B cell (primary cell): ENCODE measurements at regions not wholly inside any gene's neighbourhood (a gene's known extent, or its start where the extent isn't known, plus 50 kb on each side); places are given as distances from the start of the nearest gene placed in this dataset.

Experiments used
- ATAC-seq: fragments of 200-7000 bp; cut with Tn5 transposase; one replicate; pipeline ENCODE4 v1.10.0; 2021; ENCODE audit warnings: low read depth, mild to moderate bottlenecking, moderate number of reproducible peaks, moderate library complexity
- CTCF ChIA-PET: fragments of 350-600 bp; sonication (Branson Sonifier 250); formaldehyde crosslinking; loops from one replicate; lab custom pipeline; 2021; ENCODE audit warnings: antibody characterized with exemption, inconsistent platforms; lab: Charles Lee
- POLR2A ChIA-PET: fragments of 350-600 bp; sonication (Branson Sonifier 250); formaldehyde crosslinking; loops from one replicate; lab custom pipeline; 2021; ENCODE audit warnings: antibody characterized with exemption; lab: Charles Lee
- DNase-seq: peaks from one replicate; pipeline ENCODE4 v3.0.0; 2013
- H2AFZ ChIP-seq: 2 replicates; pipeline ENCODE4 v1.6.1; 2012; ENCODE audit warnings: mild to moderate bottlenecking, low read depth, low read length; ENCODE audit not compliant: insufficient read depth, poor library complexity, severe bottlenecking
- H3K27ac ChIP-seq, 2 donors: 1 replicate in 1 of 2; 2 replicates in 1 of 2; pipeline ENCODE4 v1.5.1; 2012 to 2013; ENCODE audit warnings: low read length in 2 of 2, mild to moderate bottlenecking in 2 of 2, moderate library complexity in 1 of 2
- H3K27me3 ChIP-seq, 4 experiments: fragments of 200-600 bp in 1 of 4; sonication (generic) in 1 of 4; replicated peaks in 1 of 4; 1 replicate in 2 of 4; 2 replicates in 2 of 4; pipeline versions ENCODE4 v1.6.1 to v1.7.0; 2013 to 2016; ENCODE audit warnings: low read length in 3 of 4, mild to moderate bottlenecking in 2 of 4, mixed read lengths in 1 of 4, moderate library complexity in 1 of 4; ENCODE audit not compliant: insufficient read depth in 4 of 4, control insufficient read depth in 3 of 4; ENCODE audit errors: control extremely low read depth in 1 of 4
- H3K36me3 ChIP-seq, 2 experiments: replicated peaks in 1 of 2; 1 replicate in 1 of 2; 2 replicates in 1 of 2; pipeline versions ENCODE4 v1.6.1 to v1.7.1; 2013; ENCODE audit warnings: low read length in 1 of 2; ENCODE audit not compliant: insufficient read depth in 2 of 2, control insufficient read depth in 1 of 2; ENCODE audit errors: control extremely low read depth in 1 of 2, extremely low read depth in 1 of 2
- H3K4me1 ChIP-seq, 2 donors: fragments of 200-600 bp in 1 of 2; sonication (generic) in 1 of 2; 1 replicate in 1 of 2; 2 replicates in 1 of 2; pipeline versions ENCODE4 v1.5.1 to v1.6.1; 2013 to 2017; ENCODE audit warnings: low read length in 2 of 2; ENCODE audit not compliant: control insufficient read depth in 2 of 2, insufficient read depth in 2 of 2
- H3K4me2 ChIP-seq: replicated peaks from 2 replicates; pipeline ENCODE3; 2012; ENCODE audit warnings: mild to moderate bottlenecking, low read depth, low read length; ENCODE audit not compliant: poor library complexity, severe bottlenecking
- H3K4me3 ChIP-seq, 5 experiments: fragments of 200-600 bp in 1 of 5; sonication (generic) in 1 of 5; 1 replicate in 3 of 5; 2 replicates in 2 of 5; pipeline versions ENCODE4 v1.5.1 to v1.7.0; 2011 to 2016; ENCODE audit warnings: low read length in 4 of 5, mild to moderate bottlenecking in 4 of 5, low read depth in 2 of 5, control low read depth in 1 of 5, moderate library complexity in 1 of 5; ENCODE audit not compliant: insufficient read depth in 1 of 5; ENCODE audit errors: control extremely low read depth in 1 of 5, extremely low read depth in 1 of 5
- H3K79me2 ChIP-seq: fragments of 200-600 bp; sonication (generic); one replicate; pipeline ENCODE4 v1.6.0; 2016; ENCODE audit warnings: low read length; ENCODE audit not compliant: control insufficient read depth, insufficient read depth
- H3K9ac ChIP-seq: fragments of 200-600 bp; sonication (generic); 2 replicates; pipeline ENCODE4 v1.6.1; 2017; ENCODE audit warnings: mild to moderate bottlenecking, low read length, moderate library complexity
- H3K9me3 ChIP-seq, 3 donors: one replicate each; pipeline versions ENCODE4 v1.6.1 to v1.7.1; 2013; ENCODE audit warnings: low read length in 2 of 3; ENCODE audit not compliant: control insufficient read depth in 2 of 3, insufficient read depth in 1 of 3; ENCODE audit errors: control extremely low read depth in 1 of 3
- H4K20me1 ChIP-seq: 2 replicates; pipeline ENCODE4 v1.6.0; 2012; ENCODE audit warnings: mild to moderate bottlenecking, low read length; ENCODE audit not compliant: insufficient read depth, control insufficient read depth, poor library complexity, severe bottlenecking
- H3K27ac Mint-ChIP-seq: one replicate; pipeline ENCODE4 v1.8.0; 2021; ENCODE audit warnings: mixed read lengths
- H3K27me3 Mint-ChIP-seq: one replicate; pipeline ENCODE4 v1.8.0; 2021; ENCODE audit warnings: mixed read lengths
- H3K4me1 Mint-ChIP-seq: one replicate; pipeline ENCODE4 v1.8.0; 2021; ENCODE audit warnings: mixed read lengths
- H3K4me3 Mint-ChIP-seq: one replicate; pipeline ENCODE4 v1.8.0; 2021; ENCODE audit warnings: mixed read lengths
- H3K9me3 Mint-ChIP-seq: one replicate; pipeline ENCODE4 v1.8.0; 2022; ENCODE audit warnings: mixed read lengths; ENCODE audit not compliant: insufficient read depth
- EZH2 ChIP-seq: IDR thresholded peaks from 2 replicates; pipeline ENCODE4 v1.6.1; 2012; ENCODE audit warnings: borderline replicate concordance, low read depth, mild to moderate bottlenecking, moderate library complexity, low read length; ENCODE audit not compliant: insufficient read depth, poor library complexity, severe bottlenecking
- WGBS: methylation state at CpG from one replicate; pipeline ENCODE4 v1.1.5; 2013; ENCODE audit warnings: missing lambda C conversion rate; ENCODE audit not compliant: insufficient coverage; 5-methylcytosine and 5-hydroxymethylcytosine counted together
- intact Hi-C: fragments of 100-400 bp; cut with micrococcal nuclease; formaldehyde crosslinking; loops from one replicate; pipeline ENCODE4 v1.10.0; 2022
- TF ChIP-seq, protein P1 (sequence below): fragments of 200-600 bp; IDR thresholded peaks from one replicate; pipeline ENCODE4 v1.8.0; 2022; ENCODE audit warnings: antibody characterized with exemption, mild to moderate bottlenecking

- H3K27ac Mint-ChIP-seq, result no peak overlapping the region
- H3K4me3 Mint-ChIP-seq, result no peak overlapping the region
- Histone ChIP-seq H3K9me3 (peaks cover 0 to 7% (median 0%) of the 10 kb centered on the region in 3 donors), H3K9ac (no peak overlapping the region), H3K4me3 (no peak overlapping the region), H3K79me2 (no peaks in the 10 kb centered on the region), H3K4me2 (no peak overlapping the region), H4K20me1 (no peaks in the 10 kb centered on the region), H2AFZ (no peak overlapping the region), H3K4me1 (no peaks in the 10 kb centered on the region), H3K27ac (no peak overlapping the region), H3K36me3 (peaks cover 0 to 4% of the 10 kb centered on the region in 2 experiments), H3K27me3 (no peaks in the 10 kb centered on the region)
- H3K9me3 Mint-ChIP-seq, result no peaks in the 10 kb centered on the region
- no peaks in the 10 kb centered on the region for H3K4me1 Mint-ChIP-seq
- DNase-seq, result no peak
- TF ChIP-seq, protein P1, sequence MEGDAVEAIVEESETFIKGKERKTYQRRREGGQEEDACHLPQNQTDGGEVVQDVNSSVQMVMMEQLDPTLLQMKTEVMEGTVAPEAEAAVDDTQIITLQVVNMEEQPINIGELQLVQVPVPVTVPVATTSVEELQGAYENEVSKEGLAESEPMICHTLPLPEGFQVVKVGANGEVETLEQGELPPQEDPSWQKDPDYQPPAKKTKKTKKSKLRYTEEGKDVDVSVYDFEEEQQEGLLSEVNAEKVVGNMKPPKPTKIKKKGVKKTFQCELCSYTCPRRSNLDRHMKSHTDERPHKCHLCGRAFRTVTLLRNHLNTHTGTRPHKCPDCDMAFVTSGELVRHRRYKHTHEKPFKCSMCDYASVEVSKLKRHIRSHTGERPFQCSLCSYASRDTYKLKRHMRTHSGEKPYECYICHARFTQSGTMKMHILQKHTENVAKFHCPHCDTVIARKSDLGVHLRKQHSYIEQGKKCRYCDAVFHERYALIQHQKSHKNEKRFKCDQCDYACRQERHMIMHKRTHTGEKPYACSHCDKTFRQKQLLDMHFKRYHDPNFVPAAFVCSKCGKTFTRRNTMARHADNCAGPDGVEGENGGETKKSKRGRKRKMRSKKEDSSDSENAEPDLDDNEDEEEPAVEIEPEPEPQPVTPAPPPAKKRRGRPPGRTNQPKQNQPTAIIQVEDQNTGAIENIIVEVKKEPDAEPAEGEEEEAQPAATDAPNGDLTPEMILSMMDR, result no peak
- no peak for TF ChIP-seq EZH2
- intact Hi-C loops, result no loop called here
- WGBS, result 100% methylated on average over 1 of the region's 5 CpGs
- ChIA-PET POLR2A (no interaction called here), CTCF (no interaction called here)
- H3K27me3 Mint-ChIP-seq, result no peaks in the 10 kb centered on the region
- ATAC-seq, result no peak
These were observed 78.9 kb upstream of the SPIN4 start for GRCh38 chrX:63430026-63430425.

DNA sequence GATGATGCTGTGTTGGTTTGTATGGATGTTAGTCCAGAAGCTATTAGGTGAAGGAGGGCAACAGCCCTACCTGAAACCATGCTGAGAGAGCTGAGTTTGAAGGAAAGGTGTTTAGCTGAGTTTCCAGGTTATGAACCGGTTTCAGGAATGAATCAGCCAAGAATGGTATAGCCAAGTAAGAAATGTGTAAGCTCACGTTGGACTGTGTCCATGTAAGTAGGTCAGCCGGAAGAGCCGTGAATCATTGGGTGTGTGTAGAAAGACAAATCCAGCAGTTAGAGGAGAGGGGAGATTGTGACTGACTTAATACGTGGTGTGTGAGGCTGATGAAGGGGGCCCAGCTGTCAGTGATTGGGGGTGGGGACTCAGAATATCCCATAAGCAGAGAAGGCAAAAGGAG lies 77.2 kb upstream of the SPIN4 start:
- Histone ChIP-seq H3K27ac (no peak overlapping the region), H2AFZ (no peak overlapping the region), H3K36me3 (peaks cover 0 to 4% of the 10 kb centered on the region in 2 experiments), H3K4me2 (no peak overlapping the region), H3K27me3 (no peaks in the 10 kb centered on the region), H3K4me3 (no peak overlapping the region), H3K9ac (no peak overlapping the region), H4K20me1 (no peaks in the 10 kb centered on the region), H3K9me3 (peaks cover 0 to 9% (median 0%) of the 10 kb centered on the region in 3 donors), H3K79me2 (no peaks in the 10 kb centered on the region), H3K4me1 (no peaks in the 10 kb centered on the region)
- WGBS, result 97% methylated on average over 4 of the region's 5 CpGs
- Mint-ChIP-seq H3K27me3 (no peaks in the 10 kb centered on the region), H3K27ac (no peak overlapping the region), H3K4me1 (no peaks in the 10 kb centered on the region), H3K4me3 (no peak overlapping the region), H3K9me3 (no peaks in the 10 kb centered on the region)
- POLR2A ChIA-PET, result no interaction called here
- no peak for TF ChIP-seq EZH2
- TF ChIP-seq, protein P1, result no peak
- DNase-seq (no peak), ATAC-seq (no peak)
- CTCF ChIA-PET, result no interaction called here
- intact Hi-C loops, result no loop called here
